GM12878 (cell line): ENCODE measurements at regions not wholly inside any gene's neighbourhood (a gene's known extent, or its start where the extent isn't known, plus 50 kb on each side); places are given as distances from the start of the nearest gene placed in this dataset.

Experiments used
- ATAC-seq: fragments of 200-7000 bp; cut with Tn5 transposase; 3 replicates; pipeline ENCODE4 v1.9.1; 2020; ENCODE audit warnings: mild to moderate bottlenecking, moderate library complexity
- BruUV-seq: library from RNA; stranded (reverse); fragments of 400-500 nt; replicated peaks from 2 replicates; lab custom pipeline; 2021; lab: Mats Ljungman, UMichigan
- CTCF ChIA-PET: fragments of 300-600 bp; sonication (Branson Sonifier 250); formaldehyde crosslinking; extraction: SDS; loops from one replicate; lab custom pipeline; 2021; ENCODE audit warnings: inconsistent platforms; lab: Yijun Ruan, JAX
- POLR2A ChIA-PET: fragments of 350-600 bp; formaldehyde crosslinking; extraction: SDS; loops from one replicate; lab custom pipeline; 2021; ENCODE audit warnings: inconsistent platforms; lab: Charles Lee
- RAD21 ChIA-PET: fragments of 300-600 bp; sonication (Branson Sonifier 250); formaldehyde crosslinking; loops from one replicate; lab custom pipeline; 2023; ENCODE audit warnings: antibody characterized with exemption; ENCODE audit not compliant: unreplicated experiment; lab: Charles Lee
- SMC1A ChIA-PET: fragments of 300-600 bp; sonication (Branson Sonifier 250); formaldehyde crosslinking; loops from one replicate; lab custom pipeline; 2023; ENCODE audit not compliant: unreplicated experiment, uncharacterized antibody; lab: Charles Lee
- DNase-seq: peaks from one replicate; pipeline ENCODE4 v3.0.0-alpha.2; 2011; ENCODE audit warnings: low read depth, low spot score
- FAIRE-seq: peaks from 3 replicates; lab custom pipeline; 2011; peaks lifted over from hg19 to GRCh38; lab: Jason Lieb, UNC
- H2AFZ ChIP-seq: 2 replicates; pipeline ENCODE4 v1.6.0; 2011; ENCODE audit warnings: low read depth, low read length, control low read depth; ENCODE audit not compliant: control insufficient read depth
- H3K27ac ChIP-seq: 2 replicates; pipeline ENCODE4 v1.5.1; 2011; ENCODE audit warnings: control low read depth; ENCODE audit not compliant: control insufficient read depth, insufficient read depth
- H3K27me3 ChIP-seq, 2 experiments: replicated peaks in 1 of 2; 2 replicates each; pipeline versions ENCODE4 v1.6.0 to v1.6.1; 2011; ENCODE audit warnings: low read length in 1 of 2; ENCODE audit not compliant: control insufficient read depth in 2 of 2, insufficient read depth in 2 of 2
- H3K36me3 ChIP-seq, 2 experiments: 2 replicates each; pipeline ENCODE4 v1.5.1; 2011; ENCODE audit warnings: low read length in 1 of 2; ENCODE audit not compliant: control insufficient read depth in 2 of 2, insufficient read depth in 2 of 2
- H3K4me1 ChIP-seq: 2 replicates; pipeline ENCODE4 v1.6.1; 2011; ENCODE audit warnings: mild to moderate bottlenecking, low read length, moderate library complexity, mixed read lengths; ENCODE audit not compliant: control insufficient read depth, insufficient read depth
- H3K4me2 ChIP-seq: 2 replicates; pipeline ENCODE4 v1.6.0; 2011; ENCODE audit warnings: control low read depth; ENCODE audit not compliant: control insufficient read depth, insufficient read depth
- H3K4me3 ChIP-seq: fragments of 200-600 bp; sonication (generic); 2 replicates; pipeline ENCODE4 v1.5.1; 2016
- H3K79me2 ChIP-seq: 2 replicates; pipeline ENCODE4 v1.6.0; 2011; ENCODE audit warnings: low read length; ENCODE audit not compliant: control insufficient read depth, insufficient read depth
- H3K9ac ChIP-seq: 2 replicates; pipeline ENCODE4 v1.8.0; 2011; ENCODE audit warnings: low read length, control low read depth, mixed read lengths; ENCODE audit not compliant: control insufficient read depth, insufficient read depth
- H3K9me3 ChIP-seq: replicated peaks from 3 replicates; pipeline ENCODE4 v1.5.1; 2011; ENCODE audit warnings: mild to moderate bottlenecking, low read length; ENCODE audit not compliant: control insufficient read depth, insufficient read depth
- H4K20me1 ChIP-seq: 2 replicates; pipeline ENCODE4 v1.6.0; 2011; ENCODE audit not compliant: control insufficient read depth, insufficient read depth
- GABPA ChIP-seq: IDR thresholded peaks from 2 replicates; pipeline ENCODE4 v1.6.1; 2014; ENCODE audit warnings: antibody characterized with exemption, low read depth, mild to moderate bottlenecking, inconsistent platforms
- MYC ChIP-seq: IDR thresholded peaks from 2 replicates; pipeline ENCODE4 v1.6.1; 2011; ENCODE audit warnings: mild to moderate bottlenecking, low read length, moderate library complexity, inconsistent platforms; ENCODE audit not compliant: insufficient read depth, insufficient replicate concordance, insufficient read length, severe bottlenecking
- POLR2A ChIP-seq: IDR thresholded peaks from 2 replicates; pipeline ENCODE4 v1.6.1; 2011; ENCODE audit warnings: low read depth, mild to moderate bottlenecking, low read length
- SIX5 ChIP-seq: IDR thresholded peaks from 2 replicates; pipeline ENCODE4 v1.6.1; 2011; ENCODE audit warnings: mild to moderate bottlenecking, low read depth, low read length, moderate library complexity; ENCODE audit not compliant: severe bottlenecking
- WGBS: methylation state at CpG from one replicate; pipeline ENCODE4 v1.1.6; 2016; ENCODE audit warnings: low lambda C conversion rate; ENCODE audit not compliant: insufficient replicate concordance, insufficient coverage; ENCODE audit errors: missing lambda C conversion rate; 5-methylcytosine and 5-hydroxymethylcytosine counted together
- in situ Hi-C: fragments of 300-500 bp; cut with MboI; formaldehyde crosslinking; loops from 9 replicates; pipeline ENCODE4 v1.14.3; 2018; ENCODE audit warnings: mixed read lengths
- intact Hi-C: fragments of 100-400 bp; cut with micrococcal nuclease; formaldehyde crosslinking; loops from one replicate; pipeline ENCODE4 v1.14.2; 2022; ENCODE audit not compliant: unreplicated experiment
- TF ChIP-seq, protein P1 (sequence below): fragments of 450-650 bp; formaldehyde crosslinking; IDR thresholded peaks from 2 replicates; pipeline ENCODE4 v1.4.0; 2022; ENCODE audit warnings: mild to moderate bottlenecking, moderate library complexity

DNA sequence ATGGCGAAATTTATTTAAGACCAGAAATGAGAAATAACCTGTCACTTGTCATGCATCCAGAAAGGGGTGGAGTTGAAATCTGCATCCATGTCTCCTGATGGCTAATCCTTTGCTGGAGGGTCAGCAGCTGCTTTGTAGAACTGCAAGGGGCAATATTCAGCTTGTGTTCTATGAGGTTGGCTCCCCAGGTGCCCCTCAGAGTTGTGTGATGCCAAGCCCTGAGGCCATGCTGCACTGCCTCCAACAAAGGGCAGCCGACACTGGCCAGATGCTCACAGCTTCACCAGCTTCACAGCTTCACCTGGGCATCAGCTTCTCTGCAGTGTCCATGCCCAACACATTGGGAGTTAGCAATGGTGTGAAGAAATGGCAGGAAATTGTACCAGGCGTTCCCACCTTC is 64.0 kb upstream of the TMEM72 start:
- intact Hi-C loops (no loop called here), in situ Hi-C loops (no loop called here)
- no peak for ATAC-seq
- RAD21 ChIA-PET = no interaction called here
- no peaks in the 10 kb centered on the region for H3K36me3 ChIP-seq
- DNase-seq = no peak
- no peaks in the 10 kb centered on the region for H3K4me1 ChIP-seq
- H2AFZ ChIP-seq = no peak overlapping the region
- CTCF ChIA-PET = no interaction called here
- H3K27ac ChIP-seq = no peak overlapping the region
- no peak overlapping the region for H3K9ac ChIP-seq
- H3K79me2 ChIP-seq = no peaks in the 10 kb centered on the region
- FAIRE-seq = no peak
- H3K27me3 ChIP-seq = no peaks in the 10 kb centered on the region; a peak in 2 of 4 replicates
- TF ChIP-seq MYC (no peak), GABPA (no peak), SIX5 (no peak), POLR2A (no peak)
- TF ChIP-seq, protein P1, sequence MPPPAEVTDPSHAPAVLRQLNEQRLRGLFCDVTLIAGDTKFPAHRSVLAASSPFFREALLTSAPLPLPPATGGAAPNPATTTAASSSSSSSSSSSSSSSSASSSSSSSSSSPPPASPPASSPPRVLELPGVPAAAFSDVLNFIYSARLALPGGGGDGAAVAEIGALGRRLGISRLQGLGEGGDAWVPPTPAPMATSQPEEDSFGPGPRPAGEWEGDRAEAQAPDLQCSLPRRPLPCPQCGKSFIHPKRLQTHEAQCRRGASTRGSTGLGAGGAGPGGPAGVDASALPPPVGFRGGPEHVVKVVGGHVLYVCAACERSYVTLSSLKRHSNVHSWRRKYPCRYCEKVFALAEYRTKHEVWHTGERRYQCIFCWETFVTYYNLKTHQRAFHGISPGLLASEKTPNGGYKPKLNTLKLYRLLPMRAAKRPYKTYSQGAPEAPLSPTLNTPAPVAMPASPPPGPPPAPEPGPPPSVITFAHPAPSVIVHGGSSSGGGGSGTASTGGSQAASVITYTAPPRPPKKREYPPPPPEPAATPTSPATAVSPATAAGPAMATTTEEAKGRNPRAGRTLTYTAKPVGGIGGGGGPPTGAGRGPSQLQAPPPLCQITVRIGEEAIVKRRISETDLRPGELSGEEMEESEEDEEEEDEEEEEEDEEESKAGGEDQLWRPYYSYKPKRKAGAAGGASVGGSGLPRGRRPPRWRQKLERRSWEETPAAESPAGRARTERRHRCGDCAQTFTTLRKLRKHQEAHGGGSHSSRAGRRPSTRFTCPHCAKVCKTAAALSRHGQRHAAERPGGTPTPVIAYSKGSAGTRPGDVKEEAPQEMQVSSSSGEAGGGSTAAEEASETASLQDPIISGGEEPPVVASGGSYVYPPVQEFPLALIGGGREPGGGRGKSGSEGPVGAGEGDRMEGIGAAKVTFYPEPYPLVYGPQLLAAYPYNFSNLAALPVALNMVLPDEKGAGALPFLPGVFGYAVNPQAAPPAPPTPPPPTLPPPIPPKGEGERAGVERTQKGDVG = no peak
- no peak overlapping the region for H3K4me2 ChIP-seq
- no peaks in the 10 kb centered on the region for H4K20me1 ChIP-seq
- no peak overlapping the region for H3K4me3 ChIP-seq
- POLR2A ChIA-PET = no interaction called here
- SMC1A ChIA-PET = no interaction called here
- H3K9me3 ChIP-seq = no peaks in the 10 kb centered on the region
- 18% methylated on average over 3 of the region's 3 CpGs for WGBS
- BruUV-seq = no TSS peak
